HG02571 (cell line): ENCODE measurements at regions not wholly inside any gene's neighbourhood (a gene's known extent, or its start where the extent isn't known, plus 50 kb on each side); places are given as distances from the start of the nearest gene placed in this dataset.

ENCODE experiments used
- ATAC-seq: cut with Tn5 transposase; IDR thresholded peaks from one replicate; pipeline ENCODE4 v1.9.1; 2021; ENCODE audit warnings: mild to moderate bottlenecking, moderate library complexity; ENCODE audit not compliant: unreplicated experiment

DNA sequence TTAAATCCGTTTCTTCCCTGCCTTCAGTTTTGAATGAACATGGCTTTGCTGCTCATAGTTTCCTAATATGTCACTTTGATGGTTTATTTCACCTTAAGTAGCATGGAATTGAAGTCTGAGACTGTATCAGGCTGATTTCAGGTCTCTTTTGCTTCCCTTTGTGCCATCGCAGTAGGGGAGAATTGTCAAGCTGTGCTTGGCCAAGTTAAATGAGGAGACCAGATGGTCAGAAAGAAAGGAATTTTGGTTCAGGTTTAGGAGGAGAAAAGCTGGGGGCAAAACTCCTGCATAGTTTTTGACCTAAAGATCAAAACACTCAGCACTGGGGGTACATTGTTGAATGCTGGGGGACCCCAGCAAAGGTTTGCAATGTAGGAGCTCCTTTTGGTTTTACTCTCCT, 398.4 kb downstream of the NUAK1 start:
- no peak for ATAC-seq

- ATAC-seq = no peak
Observed at GRCh38 chr12:105740970-105741725, 397.6 kb downstream of the NUAK1 start.

GRCh38 chr12:105741786-105742566, 396.8 kb downstream of the NUAK1 start:
- no peak for ATAC-seq

GRCh38 chr12:105742567-105742874, 396.2 kb downstream of the NUAK1 start:
- no peak for ATAC-seq

DNA sequence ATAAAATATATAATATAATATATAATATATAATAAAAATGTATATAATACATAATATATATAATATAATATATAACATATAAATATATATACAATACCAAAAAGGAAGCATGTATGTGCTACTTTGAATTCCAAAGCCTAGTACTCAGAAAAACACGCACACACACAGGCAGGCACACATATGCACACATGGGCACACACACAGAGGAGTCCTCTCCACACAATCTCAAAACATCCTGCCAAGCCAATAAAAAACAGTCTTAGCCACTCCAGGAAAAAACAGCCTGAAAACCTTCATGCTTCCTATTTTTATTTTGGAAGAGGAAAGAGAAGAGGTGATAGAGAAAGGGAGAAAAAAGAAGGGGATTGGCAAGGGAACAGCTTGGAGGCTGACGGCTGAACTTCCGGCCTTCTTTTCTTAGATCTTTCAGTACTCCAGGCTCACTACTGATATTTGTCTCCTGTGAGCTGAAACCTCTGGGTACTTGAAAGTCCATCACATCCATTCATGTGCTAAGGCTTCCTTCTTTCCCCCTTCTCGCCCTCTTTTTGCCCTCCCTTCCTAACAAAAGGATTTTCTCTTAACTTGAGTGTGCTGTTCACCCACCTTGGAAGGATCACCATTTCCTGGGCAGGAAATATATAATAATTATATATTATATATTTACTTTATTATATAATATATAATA, 394.2 kb downstream of the NUAK1 start:
- ATAC-seq = no peak

DNA sequence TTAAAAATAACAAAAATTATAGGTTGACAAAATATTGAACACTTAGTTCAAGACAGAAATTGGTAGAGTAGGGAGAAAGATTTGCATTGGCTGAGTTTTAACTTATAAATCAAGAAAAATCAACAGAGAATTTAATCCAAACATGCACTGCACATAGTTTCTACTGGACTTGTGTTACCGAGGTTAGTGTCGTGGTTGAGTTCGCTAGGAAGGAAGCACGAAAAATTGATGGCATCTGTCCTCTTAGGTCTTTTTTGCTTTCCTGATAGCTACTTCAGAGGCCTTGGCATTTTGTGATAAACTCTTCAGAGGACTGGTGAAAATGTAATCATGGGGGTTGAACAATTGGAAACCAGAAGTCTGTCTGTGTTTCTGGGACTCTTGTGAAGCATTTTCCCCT, 392.9 kb downstream of the NUAK1 start:
- no peak for ATAC-seq

- ATAC-seq = no peak
Observed at GRCh38 chr12:105748806-105749600, 389.8 kb downstream of the NUAK1 start.

DNA sequence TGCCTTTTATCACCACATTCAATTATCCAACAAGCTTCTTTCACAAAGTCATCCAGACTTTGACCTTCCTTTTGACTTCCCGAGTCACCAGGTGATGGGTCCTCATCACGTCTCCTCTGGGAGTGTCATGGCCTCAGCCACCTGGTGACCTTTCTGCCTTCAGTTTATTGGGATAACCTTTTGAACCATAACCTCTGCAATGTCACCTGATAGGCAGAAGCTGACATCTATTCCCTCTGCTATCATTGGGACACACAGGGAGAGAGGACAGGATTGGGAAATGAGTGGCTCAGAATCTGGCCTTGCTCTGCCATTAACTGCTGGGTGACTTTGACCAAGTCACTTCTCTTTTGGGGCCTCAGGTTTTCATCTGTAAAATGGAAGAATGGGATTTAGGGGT, 388.7 kb downstream of the NUAK1 start:
- ATAC-seq = no peak

GRCh38 chr12:105754313-105754712, 384.4 kb downstream of the NUAK1 start:
- ATAC-seq = no peak

DNA sequence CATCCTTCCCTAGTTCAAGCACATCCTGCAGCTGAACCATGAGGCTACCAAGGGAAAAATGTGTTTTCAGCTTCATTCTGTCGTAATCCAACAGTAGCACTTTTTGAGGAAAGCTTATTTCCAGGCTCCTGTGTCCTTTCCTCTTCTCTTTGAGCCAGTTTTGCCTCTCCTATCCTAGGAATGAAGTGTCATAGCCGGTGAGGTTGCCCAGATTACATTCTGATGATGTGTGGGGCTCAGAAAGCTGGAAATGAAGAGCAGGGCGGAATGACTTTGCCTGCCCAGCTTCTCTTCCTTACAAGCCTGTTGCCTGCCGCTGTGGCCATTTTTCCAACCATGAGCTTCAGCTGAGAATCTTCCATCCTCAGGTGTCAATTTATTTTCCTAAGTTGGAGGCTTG, 381.8 kb downstream of the NUAK1 start:
- ATAC-seq = no peak

GRCh38 chr12:105759149-105759548, 379.6 kb downstream of the NUAK1 start:
- no peak for ATAC-seq

GRCh38 chr12:105761075-105761474, 377.7 kb downstream of the NUAK1 start:
- ATAC-seq = no peak

DNA sequence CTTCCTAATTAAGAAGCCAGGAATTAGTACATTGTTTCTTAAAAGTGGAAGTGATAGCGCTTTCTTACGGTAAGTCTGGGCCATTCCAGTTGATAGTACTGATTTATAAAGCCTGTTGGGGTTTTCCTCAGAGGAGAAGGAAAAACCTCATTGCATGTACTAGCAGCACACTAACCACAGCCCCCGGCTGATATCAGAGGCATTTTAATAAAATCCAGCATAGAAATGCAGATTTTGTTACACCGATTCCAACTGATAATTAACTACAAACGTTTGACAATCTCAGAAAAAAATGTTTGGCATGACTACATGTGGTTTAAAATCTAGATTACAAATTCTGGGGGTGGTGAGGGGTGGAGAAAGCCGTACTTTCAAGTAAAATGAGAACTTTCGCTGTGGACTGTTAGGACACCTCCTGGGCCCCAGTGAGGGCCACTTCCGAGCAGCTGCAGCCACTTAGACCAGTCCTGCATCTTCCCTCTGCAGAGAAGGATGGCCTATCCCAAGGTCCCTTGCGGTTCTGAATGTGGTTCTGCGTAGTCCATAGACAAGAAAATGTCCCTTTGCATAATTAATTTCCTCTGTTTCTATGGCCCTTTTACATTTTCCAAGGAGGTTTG, 374.4 kb downstream of the NUAK1 start:
- no peak for ATAC-seq

GRCh38 chr12:105765053-105766014, 373.4 kb downstream of the NUAK1 start:
- no peak for ATAC-seq

GRCh38 chr12:105766029-105766428, 372.7 kb downstream of the NUAK1 start:
- no peak for ATAC-seq

DNA sequence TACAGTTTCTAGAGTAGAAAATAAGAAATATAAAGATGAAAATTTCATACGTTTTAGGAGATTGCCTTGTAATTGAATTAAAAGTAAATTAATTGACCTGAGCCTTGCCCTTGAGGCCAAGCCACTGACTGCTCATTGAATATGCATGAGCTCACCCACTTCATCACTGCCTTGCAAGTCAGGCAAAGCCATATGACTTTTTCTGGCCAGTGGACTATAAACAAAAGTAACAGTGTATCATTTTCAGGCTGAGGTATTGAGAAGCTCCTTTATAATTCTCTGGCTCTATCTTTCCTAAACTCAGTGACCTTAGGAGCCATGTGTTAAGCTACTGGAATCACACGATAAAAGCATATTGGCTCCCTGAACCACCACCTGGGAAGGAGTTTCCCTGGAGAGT, 369.3 kb downstream of the NUAK1 start:
- ATAC-seq = no peak

GRCh38 chr12:105773471-105773870, 365.3 kb downstream of the NUAK1 start:
- no peak for ATAC-seq

DNA sequence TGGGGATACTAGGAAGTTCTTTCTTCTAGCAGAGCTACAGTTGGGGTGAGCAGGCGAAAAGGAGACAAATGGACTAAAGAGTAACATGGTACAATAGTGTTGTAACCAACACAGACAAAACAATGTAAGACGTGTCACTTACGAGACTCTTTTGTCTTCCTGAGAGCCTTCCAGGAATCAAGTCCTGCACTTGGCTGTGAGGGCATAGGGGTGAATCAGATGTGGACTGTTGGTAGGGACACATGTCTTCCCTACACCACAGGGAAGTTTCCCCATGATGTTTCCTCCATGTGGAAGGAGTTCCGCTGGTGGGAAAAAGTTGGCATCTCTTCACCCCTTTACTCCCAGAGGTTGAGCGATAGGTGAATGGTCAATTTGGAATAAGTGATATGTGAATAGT, 364.7 kb downstream of the NUAK1 start:
- ATAC-seq = no peak

- ATAC-seq = no peak
Observed at GRCh38 chr12:105775343-105775742, 363.4 kb downstream of the NUAK1 start.
